ENCODE measurements at regions not wholly inside any gene's neighbourhood (a gene's known extent, or its start where the extent isn't known, plus 50 kb on each side); places are given as distances from the start of the nearest gene placed in this dataset.

DNA sequence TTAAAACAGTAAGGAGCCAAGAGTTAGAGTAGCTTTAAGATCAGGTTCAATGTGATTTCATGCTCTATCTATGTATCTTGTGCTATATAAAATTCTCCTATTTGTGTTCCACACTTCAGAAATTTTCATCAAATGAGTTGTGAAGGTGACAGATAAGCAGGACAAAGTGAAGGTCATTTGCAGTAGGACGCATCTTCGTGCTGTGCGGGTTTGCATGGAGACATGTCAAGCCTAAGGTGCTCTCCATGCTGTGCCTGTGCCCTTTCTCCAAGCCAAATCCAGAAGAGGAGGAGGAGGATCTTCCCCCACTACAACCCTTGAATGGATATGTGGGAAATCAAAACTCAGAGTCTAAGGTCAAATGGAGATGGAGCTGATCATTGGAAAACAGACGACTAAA is 147.3 kb upstream of the NEDD9 start:
- TF ChIP-seq FOXA1 (IDR thresholded peaks at IDR 0.05) (no peak), FOXA1 (CRISPR knock-in tag; IDR thresholded peaks at IDR 0.05) (no peak), PRMT3 (CRISPR knock-in tag; IDR thresholded peaks at IDR 0.05; ENCODE audit: borderline replicate concordance, low read depth) (no peak), FOXK1 (CRISPR knock-in tag; IDR thresholded peaks at IDR 0.05; ENCODE audit: borderline replicate concordance, low read depth) (no peak), ZFAT (CRISPR knock-in tag; conservative IDR thresholded peaks at IDR 0.05) (no peak), POLR2AphosphoS5 (IDR thresholded peaks at IDR 0.05; ENCODE audit: low read depth, low read length) (no peak)
- TF ChIP-seq, protein P1, sequence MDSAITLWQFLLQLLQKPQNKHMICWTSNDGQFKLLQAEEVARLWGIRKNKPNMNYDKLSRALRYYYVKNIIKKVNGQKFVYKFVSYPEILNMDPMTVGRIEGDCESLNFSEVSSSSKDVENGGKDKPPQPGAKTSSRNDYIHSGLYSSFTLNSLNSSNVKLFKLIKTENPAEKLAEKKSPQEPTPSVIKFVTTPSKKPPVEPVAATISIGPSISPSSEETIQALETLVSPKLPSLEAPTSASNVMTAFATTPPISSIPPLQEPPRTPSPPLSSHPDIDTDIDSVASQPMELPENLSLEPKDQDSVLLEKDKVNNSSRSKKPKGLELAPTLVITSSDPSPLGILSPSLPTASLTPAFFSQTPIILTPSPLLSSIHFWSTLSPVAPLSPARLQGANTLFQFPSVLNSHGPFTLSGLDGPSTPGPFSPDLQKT (CRISPR knock-in tag; IDR thresholded peaks at IDR 0.05; ENCODE audit: borderline replicate concordance), result no peak

Data from HepG2 (cell line).